Neural cell (in vitro differentiated cells): ENCODE measurements at regions not wholly inside any gene's neighbourhood (a gene's known extent, or its start where the extent isn't known, plus 50 kb on each side); places are given as distances from the start of the nearest gene placed in this dataset.

Experiments used
- H2AFZ ChIP-seq: fragments of 200-600, 300-800 bp; sonication (generic), shearing (Covaris generic); 2 replicates; pipeline ENCODE4 v1.6.0; 2014; ENCODE audit warnings: low read depth, mild to moderate bottlenecking, antibody characterized with exemption, low read length, moderate library complexity
- H3F3A ChIP-seq: fragments of 200-600 bp; shearing (Covaris generic); 2 replicates; pipeline ENCODE4 v1.6.1; 2016; ENCODE audit warnings: mild to moderate bottlenecking, moderate library complexity, mixed read lengths, antibody characterized with exemption, low read length; ENCODE audit not compliant: insufficient read depth, poor library complexity, severe bottlenecking
- H3K27ac ChIP-seq: fragments of 200-600, 300-800 bp; sonication (generic), shearing (Covaris generic); 2 replicates; pipeline ENCODE4 v1.5.1; 2014; ENCODE audit warnings: mild to moderate bottlenecking, low read length, moderate library complexity
- H3K27me3 ChIP-seq: fragments of 300-800, 200-600 bp; sonication (generic), shearing (Covaris generic); 2 replicates; pipeline ENCODE4 v1.6.0; 2014; ENCODE audit warnings: mild to moderate bottlenecking, low read depth, low read length, moderate library complexity; ENCODE audit not compliant: insufficient read depth
- H3K36me3 ChIP-seq: fragments of 300-800, 200-600 bp; sonication (generic), shearing (Covaris generic); 2 replicates; pipeline ENCODE4 v1.5.1; 2014; ENCODE audit warnings: mild to moderate bottlenecking, antibody characterized with exemption, low read length, moderate library complexity; ENCODE audit not compliant: insufficient read depth
- H3K4me2 ChIP-seq: fragments of 300-800, 200-600 bp; sonication (generic), shearing (Covaris generic); 2 replicates; pipeline ENCODE4 v1.6.0; 2014; ENCODE audit warnings: mild to moderate bottlenecking, low read length
- H3K4me3 ChIP-seq: fragments of 300-800, 200-600 bp; sonication (generic), shearing (Covaris generic); 2 replicates; pipeline ENCODE4 v1.5.1; 2014; ENCODE audit warnings: mild to moderate bottlenecking, low read length, moderate library complexity
- H3K79me2 ChIP-seq: fragments of 200-600 bp; shearing (Covaris generic); replicated peaks from 2 replicates; pipeline ENCODE4 v1.6.0; 2014; ENCODE audit warnings: mild to moderate bottlenecking, low read length, moderate library complexity; ENCODE audit not compliant: insufficient read depth
- H3K9ac ChIP-seq: fragments of 300-800, 200-600 bp; sonication (generic), shearing (Covaris generic); 2 replicates; pipeline ENCODE4 v1.6.1; 2016; ENCODE audit warnings: mild to moderate bottlenecking, low read length, mixed read lengths
- H3K9me2 ChIP-seq: fragments of 200-600 bp; shearing (Covaris generic); 2 replicates; pipeline ENCODE4 v1.6.1; 2016; ENCODE audit warnings: mild to moderate bottlenecking, low read length, mixed read lengths; ENCODE audit not compliant: insufficient read depth
- H3K9me3 ChIP-seq: fragments of 200-600, 300-800 bp; sonication (generic), shearing (Covaris generic); 2 replicates; pipeline ENCODE4 v1.6.1; 2016; ENCODE audit warnings: mild to moderate bottlenecking, mixed run types, low read length, moderate library complexity, mixed read lengths
- H4K20me1 ChIP-seq: fragments of 200-600 bp; shearing (Covaris generic); 2 replicates; pipeline ENCODE4 v1.6.1; 2016; ENCODE audit warnings: mild to moderate bottlenecking, mixed run types; ENCODE audit not compliant: insufficient read depth
- EP300 ChIP-seq: fragments of 450-650 bp; conservative IDR thresholded peaks from 2 replicates; pipeline ENCODE4 v1.6.1; 2014; ENCODE audit warnings: antibody characterized with exemption, mild to moderate bottlenecking, moderate library complexity; ENCODE audit not compliant: poor library complexity, severe bottlenecking
- EZH2 ChIP-seq: fragments of 200-600, 300-800 bp; shearing (Covaris generic), sonication (generic); IDR thresholded peaks from 2 replicates; pipeline ENCODE4 v1.6.1; 2014; ENCODE audit warnings: antibody characterized with exemption, low read length, borderline replicate concordance, mild to moderate bottlenecking; ENCODE audit not compliant: insufficient read depth, poor library complexity, severe bottlenecking
- MXI1 ChIP-seq: fragments of 450-650 bp; conservative IDR thresholded peaks from 2 replicates; pipeline ENCODE4 v1.6.1; 2014; ENCODE audit warnings: antibody characterized with exemption, mild to moderate bottlenecking; ENCODE audit not compliant: poor library complexity, severe bottlenecking
- POLR2AphosphoS5 ChIP-seq: IDR thresholded peaks from 2 replicates; pipeline ENCODE4 v1.6.1; 2012
- RAD21 ChIP-seq: fragments of 450-650 bp; conservative IDR thresholded peaks from 2 replicates; pipeline ENCODE4 v1.6.1; 2014; ENCODE audit warnings: antibody characterized with exemption, mild to moderate bottlenecking, moderate library complexity
- REST ChIP-seq: IDR thresholded peaks from 2 replicates; pipeline ENCODE4 v1.6.1; 2012; ENCODE audit warnings: borderline replicate concordance
- SMC3 ChIP-seq: fragments of 450-650 bp; conservative IDR thresholded peaks from 2 replicates; pipeline ENCODE4 v1.6.1; 2014; ENCODE audit warnings: antibody characterized with exemption, mild to moderate bottlenecking, moderate library complexity; ENCODE audit not compliant: poor library complexity
- TAF1 ChIP-seq: IDR thresholded peaks from 2 replicates; pipeline ENCODE4 v1.6.1; 2012; ENCODE audit warnings: low read depth
- TF ChIP-seq, protein P1 (sequence below): fragments of 450-650 bp; IDR thresholded peaks from 2 replicates; pipeline ENCODE4 v1.5.1; 2014; ENCODE audit warnings: antibody characterized with exemption, mild to moderate bottlenecking, moderate library complexity; ENCODE audit not compliant: poor library complexity, severe bottlenecking

DNA sequence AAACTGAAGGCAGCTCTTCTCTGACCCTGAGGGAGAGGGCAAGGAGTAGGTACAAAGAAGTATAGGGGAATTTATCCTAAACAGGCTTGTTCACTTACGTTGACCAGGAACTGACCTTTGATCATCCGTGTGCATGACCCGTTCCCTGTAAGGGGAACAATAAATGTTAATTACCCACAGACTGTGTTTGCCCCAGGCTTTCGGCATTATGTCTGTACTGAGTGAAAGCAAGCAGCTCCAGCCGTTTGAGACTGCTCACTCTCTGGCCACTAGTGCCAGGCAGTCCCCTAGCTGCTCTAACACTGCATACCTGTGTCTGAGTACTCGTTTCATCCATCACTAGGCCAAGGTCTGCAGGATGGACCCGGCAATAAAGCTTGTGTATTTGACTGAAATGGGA is 1365.3 kb downstream of the NCAM2 start:
- no peaks in the 10 kb centered on the region for H3K36me3 ChIP-seq
- TF ChIP-seq EP300: no peak
- no peak for TF ChIP-seq EZH2
- TF ChIP-seq TAF1: no peak
- TF ChIP-seq, protein P1, sequence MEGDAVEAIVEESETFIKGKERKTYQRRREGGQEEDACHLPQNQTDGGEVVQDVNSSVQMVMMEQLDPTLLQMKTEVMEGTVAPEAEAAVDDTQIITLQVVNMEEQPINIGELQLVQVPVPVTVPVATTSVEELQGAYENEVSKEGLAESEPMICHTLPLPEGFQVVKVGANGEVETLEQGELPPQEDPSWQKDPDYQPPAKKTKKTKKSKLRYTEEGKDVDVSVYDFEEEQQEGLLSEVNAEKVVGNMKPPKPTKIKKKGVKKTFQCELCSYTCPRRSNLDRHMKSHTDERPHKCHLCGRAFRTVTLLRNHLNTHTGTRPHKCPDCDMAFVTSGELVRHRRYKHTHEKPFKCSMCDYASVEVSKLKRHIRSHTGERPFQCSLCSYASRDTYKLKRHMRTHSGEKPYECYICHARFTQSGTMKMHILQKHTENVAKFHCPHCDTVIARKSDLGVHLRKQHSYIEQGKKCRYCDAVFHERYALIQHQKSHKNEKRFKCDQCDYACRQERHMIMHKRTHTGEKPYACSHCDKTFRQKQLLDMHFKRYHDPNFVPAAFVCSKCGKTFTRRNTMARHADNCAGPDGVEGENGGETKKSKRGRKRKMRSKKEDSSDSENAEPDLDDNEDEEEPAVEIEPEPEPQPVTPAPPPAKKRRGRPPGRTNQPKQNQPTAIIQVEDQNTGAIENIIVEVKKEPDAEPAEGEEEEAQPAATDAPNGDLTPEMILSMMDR: no peak
- H3K27ac ChIP-seq: no peak overlapping the region

GRCh38 chr21:22364163-22364562 is 1366.0 kb downstream of the NCAM2 start:
- H4K20me1 ChIP-seq: no peaks in the 10 kb centered on the region
- no peaks in the 10 kb centered on the region for H3K27me3 ChIP-seq
- no peaks in the 10 kb centered on the region for H3K79me2 ChIP-seq
- H3K4me2 ChIP-seq: no peak overlapping the region
- no peaks in the 10 kb centered on the region for H3K9me2 ChIP-seq
- no peak overlapping the region for H3K27ac ChIP-seq
- H2AFZ ChIP-seq: no peak overlapping the region
- no peaks in the 10 kb centered on the region for H3K36me3 ChIP-seq
- no peaks in the 10 kb centered on the region for H3F3A ChIP-seq
- no peaks in the 10 kb centered on the region for H3K9me3 ChIP-seq
- H3K4me3 ChIP-seq: no peak overlapping the region
- H3K9ac ChIP-seq: no peak overlapping the region
- TF ChIP-seq EP300 (no peak), EZH2 (no peak), TAF1 (no peak), RAD21 (no peak), MXI1 (no peak), POLR2AphosphoS5 (no peak), SMC3 (no peak), REST (no peak)
- TF ChIP-seq, protein P1: no peak

More for the DNA sequence above, 1365.3 kb downstream of the NCAM2 start:
- no peak overlapping the region for H3K9ac ChIP-seq
- no peaks in the 10 kb centered on the region for H3K27me3 ChIP-seq
- no peaks in the 10 kb centered on the region for H3K9me3 ChIP-seq
- H3K9me2 ChIP-seq: no peaks in the 10 kb centered on the region
- no peaks in the 10 kb centered on the region for H3F3A ChIP-seq
- no peak overlapping the region for H3K4me3 ChIP-seq
- H3K4me2 ChIP-seq: no peak overlapping the region
- no peak overlapping the region for H2AFZ ChIP-seq
- no peaks in the 10 kb centered on the region for H4K20me1 ChIP-seq
- no peaks in the 10 kb centered on the region for H3K79me2 ChIP-seq
